Right lobe of liver (tissue), 4 donors: ENCODE measurements at regions not wholly inside any gene's neighbourhood (a gene's known extent, or its start where the extent isn't known, plus 50 kb on each side); places are given as distances from the start of the nearest gene placed in this dataset.

ENCODE experiments used
- CTCF ChIP-seq, 4 donors: fragments of 200-600 bp in 3 of 4; fragments of 450-650 bp in 1 of 4; IDR thresholded peaks; one replicate each; pipeline versions ENCODE4 v1.5.1 to v1.8.0; 2016 to 2022; ENCODE audit warnings: antibody characterized with exemption in 4 of 4, mild to moderate bottlenecking in 2 of 4
- POLR2A ChIP-seq: fragments of 450-650 bp; IDR thresholded peaks from one replicate; pipeline ENCODE4 v1.6.1; 2017; ENCODE audit warnings: antibody characterized with exemption, mild to moderate bottlenecking
- donor health status: DM: no; HTN: no; CAD: no.
- donor health status: DM: no; HTN: no; CAD: no.
- donor health status: DM: no; HTN: yes; CAD: no.

GRCh38 chr7:50848203-50848602 is 65.5 kb upstream of the GRB10 start:
- TF ChIP-seq CTCF (IDR thresholded peaks at IDR 0.05) (no peak), POLR2A (no peak)
